Left ventricle myocardium inferior (tissue), 1 donor: ENCODE measurements at regions not wholly inside any gene's neighbourhood (a gene's known extent, or its start where the extent isn't known, plus 50 kb on each side); places are given as distances from the start of the nearest gene placed in this dataset.

Experiments
- DNase-seq: peaks from one replicate; pipeline ENCODE4 v3.0.0-alpha.2; 2020
- H3K27ac ChIP-seq: fragments of 200-600 bp; replicated peaks from 2 replicates; pipeline ENCODE4 v1.8.0; 2021
- H3K27me3 ChIP-seq: fragments of 200-600 bp; 2 replicates; pipeline ENCODE4 v1.8.0; 2021; ENCODE audit warnings: low read depth
- H3K36me3 ChIP-seq: fragments of 200-600 bp; 2 replicates; pipeline ENCODE4 v1.8.0; 2021
- H3K4me1 ChIP-seq: fragments of 200-600 bp; 2 replicates; pipeline ENCODE4 v1.8.0; 2021
- H3K4me3 ChIP-seq: fragments of 200-600 bp; 2 replicates; pipeline ENCODE4 v1.8.0; 2021; ENCODE audit warnings: mild to moderate bottlenecking, moderate library complexity
- H3K9me3 ChIP-seq: fragments of 200-600 bp; replicated peaks from 2 replicates; pipeline ENCODE4 v1.8.0; 2021
- CTCF ChIP-seq: fragments of 200-600 bp; IDR thresholded peaks from 2 replicates; pipeline ENCODE4 v1.8.0; 2021; ENCODE audit warnings: antibody characterized with exemption, mild to moderate bottlenecking, borderline replicate concordance
- intact Hi-C: fragments of 100-400 bp; cut with micrococcal nuclease; formaldehyde crosslinking; loops from one replicate; pipeline ENCODE4 v1.11.0; 2022
- donor health status: DM: no; HTN: yes; CAD: no; lungs with severe emphysema.

DNA sequence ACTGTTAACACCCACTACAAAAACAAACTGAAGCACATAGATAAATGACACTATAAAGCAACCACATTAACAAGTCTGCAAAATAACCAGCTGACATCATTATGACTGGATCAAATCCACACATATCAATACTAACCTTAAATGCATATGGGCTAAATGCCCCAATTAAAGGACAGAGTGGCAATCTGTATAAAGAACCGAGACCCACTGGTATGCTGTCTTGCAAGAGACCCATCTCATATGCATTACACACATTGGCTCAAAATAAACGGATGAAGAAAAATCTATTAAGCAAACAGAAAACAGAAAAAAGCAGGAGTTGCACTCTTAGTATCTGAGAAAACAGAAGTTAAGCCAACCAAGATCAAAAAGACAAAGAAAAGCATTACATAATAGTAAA is 1375.4 kb downstream of the ZPLD1 start:
- intact Hi-C loops = no loop called here
- H3K36me3 ChIP-seq = no peaks in the 10 kb centered on the region
- no peaks in the 10 kb centered on the region for H3K4me1 ChIP-seq
- peaks cover 48% of the 10 kb centered on the region for H3K9me3 ChIP-seq
- H3K27ac ChIP-seq = no peak overlapping the region
- no peak for TF ChIP-seq CTCF
- no peak overlapping the region for H3K4me3 ChIP-seq
- no peak for DNase-seq
- no peaks in the 10 kb centered on the region for H3K27me3 ChIP-seq

DNA sequence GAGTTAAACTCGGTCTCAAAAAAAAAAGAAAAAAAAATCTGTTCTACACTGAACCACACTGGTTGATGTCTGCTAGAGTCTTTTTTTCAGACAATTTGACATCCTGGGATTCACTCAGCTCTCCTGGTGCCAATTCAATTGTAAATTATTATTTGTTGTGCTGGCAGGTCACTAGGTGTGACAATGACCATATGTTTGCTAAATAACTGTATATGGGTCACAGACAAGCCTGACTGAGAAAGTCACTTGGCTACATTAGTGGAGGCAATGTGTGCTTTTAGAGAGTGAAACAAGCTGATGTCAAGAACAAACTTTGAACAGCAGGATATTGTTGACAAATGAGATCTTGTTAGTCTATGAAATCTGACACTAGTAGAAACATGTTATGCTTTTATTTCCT is 1379.1 kb downstream of the ZPLD1 start:
- Histone ChIP-seq H3K4me3 (no peak overlapping the region), H3K36me3 (no peaks in the 10 kb centered on the region), H3K27ac (no peak overlapping the region), H3K27me3 (no peaks in the 10 kb centered on the region), H3K4me1 (no peaks in the 10 kb centered on the region), H3K9me3 (peaks cover 29% of the 10 kb centered on the region)
- no peak for DNase-seq
- intact Hi-C loops = no loop called here
- no peak for TF ChIP-seq CTCF

- DNase-seq = no peak
- intact Hi-C loops = no loop called here
- H3K9me3 ChIP-seq = no peaks in the 10 kb centered on the region
Measured at GRCh38 chr3:103818398-103818797, 1383.6 kb downstream of the ZPLD1 start.

GRCh38 chr3:103818800-103819199 is 1384.0 kb downstream of the ZPLD1 start:
- Histone ChIP-seq H3K4me1 (no peaks in the 10 kb centered on the region), H3K27me3 (no peaks in the 10 kb centered on the region), H3K27ac (no peak overlapping the region), H3K36me3 (no peaks in the 10 kb centered on the region), H3K9me3 (no peaks in the 10 kb centered on the region), H3K4me3 (no peak overlapping the region)
- TF ChIP-seq CTCF = no peak
- no peak for DNase-seq
- intact Hi-C loops = no loop called here

More at GRCh38 chr3:103818398-103818797, 1383.6 kb downstream of the ZPLD1 start:
- H3K36me3 ChIP-seq = no peaks in the 10 kb centered on the region
- no peaks in the 10 kb centered on the region for H3K4me1 ChIP-seq
- TF ChIP-seq CTCF = no peak
- no peaks in the 10 kb centered on the region for H3K27me3 ChIP-seq
- no peak overlapping the region for H3K4me3 ChIP-seq
- H3K27ac ChIP-seq = no peak overlapping the region

- DNase-seq = no peak
- H3K27me3 ChIP-seq = no peaks in the 10 kb centered on the region
Measured at GRCh38 chr3:103825586-103825985, 1390.8 kb downstream of the ZPLD1 start.

More at GRCh38 chr3:103825586-103825985, 1390.8 kb downstream of the ZPLD1 start:
- Histone ChIP-seq H3K27ac (no peak overlapping the region), H3K36me3 (no peaks in the 10 kb centered on the region), H3K4me3 (no peak overlapping the region), H3K4me1 (no peaks in the 10 kb centered on the region), H3K9me3 (peaks cover 29% of the 10 kb centered on the region)
- no peak for TF ChIP-seq CTCF
- intact Hi-C loops = no loop called here
